SHP77 (cell line): ENCODE measurements at regions not wholly inside any gene's neighbourhood (a gene's known extent, or its start where the extent isn't known, plus 50 kb on each side); places are given as distances from the start of the nearest gene placed in this dataset.

Experiments used
- DNase-seq, 2 experiments: peaks; one replicate each; lab custom pipeline; 2025; lab: John Stamatoyannopoulos, UW

GRCh38 chr15:61742591-61742990, 317.7 kb downstream of the VPS13C start:
- no peak for DNase-seq

- DNase-seq, result no peak
Measured at GRCh38 chr15:61736790-61737189, 323.5 kb downstream of the VPS13C start.

- no peak for DNase-seq
Measured at GRCh38 chr15:61731099-61731498, 329.1 kb downstream of the VPS13C start.

- no peak for DNase-seq
Measured at GRCh38 chr15:61729646-61730045, 330.6 kb downstream of the VPS13C start.

GRCh38 chr15:61726166-61726565, 334.1 kb downstream of the VPS13C start:
- DNase-seq, result no peak

- DNase-seq, result no peak
Measured at GRCh38 chr15:61725251-61725650, 335.0 kb downstream of the VPS13C start.

- no peak for DNase-seq
Measured at GRCh38 chr15:61724251-61724939, 335.9 kb downstream of the VPS13C start.

- no peak for DNase-seq
Measured at GRCh38 chr15:61721418-61721817, 338.8 kb downstream of the VPS13C start.

GRCh38 chr15:61720197-61720704, 340.0 kb downstream of the VPS13C start:
- no peak for DNase-seq

GRCh38 chr15:61715082-61715481, 345.2 kb downstream of the VPS13C start:
- peak; percentile 89 to 93 for DNase-seq

GRCh38 chr15:61712129-61712759, 348.0 kb downstream of the VPS13C start:
- DNase-seq, result no peak

- DNase-seq, result peak; percentile 88
Measured at GRCh38 chr15:61702224-61703020, 357.8 kb downstream of the VPS13C start.

- DNase-seq, result no peak
Measured at GRCh38 chr15:61701455-61701854, 358.8 kb downstream of the VPS13C start.

- no peak for DNase-seq
Measured at GRCh38 chr15:61700803-61701202, 359.4 kb downstream of the VPS13C start.

GRCh38 chr15:61697796-61698195, 362.5 kb downstream of the VPS13C start:
- DNase-seq, result no peak

GRCh38 chr15:61689067-61689466, 371.2 kb downstream of the VPS13C start:
- no peak for DNase-seq

- DNase-seq, result peak in 1 of 2 experiments; percentile 12
Measured at GRCh38 chr15:61687651-61688050, 372.6 kb downstream of the VPS13C start.

- peak; percentile 62 to 66 for DNase-seq
Measured at GRCh38 chr15:61687124-61687523, 373.1 kb downstream of the VPS13C start.

- no peak for DNase-seq
Measured at GRCh38 chr15:61685971-61686370, 374.3 kb downstream of the VPS13C start.

GRCh38 chr15:61685534-61685933, 374.7 kb downstream of the VPS13C start:
- DNase-seq, result peak; percentile 19 to 23

- DNase-seq, result no peak
Measured at GRCh38 chr15:61684749-61685467, 375.3 kb downstream of the VPS13C start.
